ENCODE measurements at regions not wholly inside any gene's neighbourhood (a gene's known extent, or its start where the extent isn't known, plus 50 kb on each side); places are given as distances from the start of the nearest gene placed in this dataset.

DNA sequence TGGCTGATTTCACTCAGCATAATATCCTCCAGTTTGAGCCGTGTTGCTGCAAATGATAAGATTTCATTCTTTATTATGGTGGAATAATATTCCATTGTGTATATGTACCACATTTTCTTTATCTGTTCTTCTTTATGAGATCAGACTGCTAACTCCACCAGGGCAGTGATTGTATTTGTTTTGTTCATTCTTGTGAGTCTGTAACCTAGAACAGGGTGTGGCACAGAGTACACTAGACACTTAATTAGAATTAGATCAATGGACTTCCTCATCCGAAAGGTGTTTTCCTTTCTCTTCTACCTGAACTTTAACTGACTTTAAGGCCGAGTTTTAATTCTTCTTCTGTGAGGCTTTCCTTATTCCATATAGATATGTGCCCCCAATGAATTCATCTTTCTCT, 551.0 kb downstream of the SNAPC1 start:
- TF ChIP-seq, protein P1, sequence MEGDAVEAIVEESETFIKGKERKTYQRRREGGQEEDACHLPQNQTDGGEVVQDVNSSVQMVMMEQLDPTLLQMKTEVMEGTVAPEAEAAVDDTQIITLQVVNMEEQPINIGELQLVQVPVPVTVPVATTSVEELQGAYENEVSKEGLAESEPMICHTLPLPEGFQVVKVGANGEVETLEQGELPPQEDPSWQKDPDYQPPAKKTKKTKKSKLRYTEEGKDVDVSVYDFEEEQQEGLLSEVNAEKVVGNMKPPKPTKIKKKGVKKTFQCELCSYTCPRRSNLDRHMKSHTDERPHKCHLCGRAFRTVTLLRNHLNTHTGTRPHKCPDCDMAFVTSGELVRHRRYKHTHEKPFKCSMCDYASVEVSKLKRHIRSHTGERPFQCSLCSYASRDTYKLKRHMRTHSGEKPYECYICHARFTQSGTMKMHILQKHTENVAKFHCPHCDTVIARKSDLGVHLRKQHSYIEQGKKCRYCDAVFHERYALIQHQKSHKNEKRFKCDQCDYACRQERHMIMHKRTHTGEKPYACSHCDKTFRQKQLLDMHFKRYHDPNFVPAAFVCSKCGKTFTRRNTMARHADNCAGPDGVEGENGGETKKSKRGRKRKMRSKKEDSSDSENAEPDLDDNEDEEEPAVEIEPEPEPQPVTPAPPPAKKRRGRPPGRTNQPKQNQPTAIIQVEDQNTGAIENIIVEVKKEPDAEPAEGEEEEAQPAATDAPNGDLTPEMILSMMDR (IDR thresholded peaks at IDR 0.05) = no peak
- no peak for TF ChIP-seq POLR2AphosphoS5 (IDR thresholded peaks at IDR 0.05)
- no peak for TF ChIP-seq POLR2A (IDR thresholded peaks at IDR 0.05)
